HEK293 (cell line): ENCODE measurements at regions not wholly inside any gene's neighbourhood (a gene's known extent, or its start where the extent isn't known, plus 50 kb on each side); places are given as distances from the start of the nearest gene placed in this dataset.

Experiments
- CTCF ChIA-PET: fragments of 350-600 bp; formaldehyde crosslinking; extraction: SDS; loops from one replicate; lab custom pipeline; 2021; ENCODE audit warnings: antibody characterized with exemption; lab: Yijun Ruan, JAX
- POLR2A ChIA-PET: fragments of 300-600 bp; formaldehyde crosslinking; extraction: SDS; loops from one replicate; lab custom pipeline; 2020; ENCODE audit warnings: antibody characterized with exemption, inconsistent platforms; lab: Yijun Ruan, JAX
- H3K27ac ChIP-seq: fragments of 200-500 bp; sonication (Bioruptor generic); 2 replicates; pipeline ENCODE4 v1.5.1; 2014; ENCODE audit warnings: low read depth, low read length, control low read depth, inconsistent platforms; ENCODE audit errors: extremely low read depth
- H3K36me3 ChIP-seq, 2 experiments: fragments of 200-500 bp in 1 of 2; sonication (Bioruptor generic) in 1 of 2; 1 replicate in 1 of 2; 2 replicates in 1 of 2; pipeline ENCODE4 v1.5.1; 2014 to 2017; ENCODE audit warnings: inconsistent platforms in 2 of 2, low read length in 2 of 2; ENCODE audit not compliant: control insufficient read depth in 2 of 2, insufficient read depth in 1 of 2
- H3K4me1 ChIP-seq: fragments of 200-500 bp; sonication (Bioruptor generic); 2 replicates; pipeline ENCODE4 v1.5.1; 2014; ENCODE audit warnings: mild to moderate bottlenecking, low read length, inconsistent platforms; ENCODE audit not compliant: control insufficient read depth, insufficient read depth
- H3K4me3 ChIP-seq: 2 replicates; pipeline ENCODE4 v1.5.1; 2011; ENCODE audit warnings: low read depth, mild to moderate bottlenecking, control low read depth, low read length, moderate library complexity
- H3K9me3 ChIP-seq: fragments of 200-500 bp; sonication (Bioruptor generic); 2 replicates; pipeline ENCODE4 v1.5.1; 2014; ENCODE audit warnings: low read depth, low read length, inconsistent platforms; ENCODE audit not compliant: control insufficient read depth, insufficient read depth
- AEBP2 ChIP-seq: fragments of 450-650 bp; formaldehyde crosslinking; IDR thresholded peaks from 2 replicates; pipeline ENCODE4 v1.5.1; 2016; ENCODE audit warnings: missing biosample characterization, missing genetic modification characterization, borderline replicate concordance
- BCL11A ChIP-seq: fragments of 450-650 bp; formaldehyde crosslinking; IDR thresholded peaks from 2 replicates; pipeline ENCODE4 v1.5.1; 2016; ENCODE audit warnings: low read depth, missing biosample characterization, missing genetic modification characterization
- BCL11B ChIP-seq: fragments of 450-650 bp; formaldehyde crosslinking; IDR thresholded peaks from 2 replicates; pipeline ENCODE4 v1.5.1; 2016; ENCODE audit warnings: low read depth, missing biosample characterization, missing genetic modification characterization
- GLIS2 ChIP-seq: fragments of 450-650 bp; formaldehyde crosslinking; IDR thresholded peaks from 2 replicates; pipeline ENCODE4 v1.5.1; 2016; ENCODE audit warnings: missing biosample characterization, missing genetic modification characterization
- KLF10 ChIP-seq: fragments of 450-650 bp; IDR thresholded peaks from 2 replicates; pipeline ENCODE4 v1.5.1; 2018; ENCODE audit warnings: missing biosample characterization, mild to moderate bottlenecking, missing genetic modification characterization
- ZBTB10 ChIP-seq: fragments of 450-650 bp; formaldehyde crosslinking; IDR thresholded peaks from 2 replicates; pipeline ENCODE4 v1.5.1; 2016; ENCODE audit warnings: missing biosample characterization, missing genetic modification characterization
- ZFP37 ChIP-seq: fragments of 450-650 bp; formaldehyde crosslinking; IDR thresholded peaks from 2 replicates; pipeline ENCODE4 v1.5.1; 2016; ENCODE audit warnings: missing biosample characterization, missing genetic modification characterization
- ZNF292 ChIP-seq: fragments of 450-650 bp; formaldehyde crosslinking; IDR thresholded peaks from 2 replicates; pipeline ENCODE4 v1.5.1; 2016; ENCODE audit warnings: low read depth, missing biosample characterization, missing genetic modification characterization, borderline replicate concordance
- ZNF404 ChIP-seq: fragments of 450-650 bp; formaldehyde crosslinking; IDR thresholded peaks from 2 replicates; pipeline ENCODE4 v1.5.1; 2017; ENCODE audit warnings: missing biosample characterization, missing genetic modification characterization
- ZNF423 ChIP-seq: fragments of 450-650 bp; formaldehyde crosslinking; IDR thresholded peaks from 2 replicates; pipeline ENCODE4 v1.5.1; 2016; ENCODE audit warnings: missing biosample characterization, missing genetic modification characterization
- ZNF449 ChIP-seq: fragments of 450-650 bp; formaldehyde crosslinking; IDR thresholded peaks from 2 replicates; pipeline ENCODE4 v1.5.1; 2017; ENCODE audit warnings: missing biosample characterization, mild to moderate bottlenecking, missing genetic modification characterization, moderate library complexity
- ZNF585B ChIP-seq: fragments of 450-650 bp; formaldehyde crosslinking; IDR thresholded peaks from 2 replicates; pipeline ENCODE4 v1.5.1; 2016; ENCODE audit warnings: missing biosample characterization, missing genetic modification characterization
- ZNF624 ChIP-seq: fragments of 450-650 bp; formaldehyde crosslinking; IDR thresholded peaks from 2 replicates; pipeline ENCODE4 v1.5.1; 2017; ENCODE audit warnings: missing biosample characterization, missing genetic modification characterization
- ZNF692 ChIP-seq: fragments of 450-650 bp; formaldehyde crosslinking; IDR thresholded peaks from 2 replicates; pipeline ENCODE4 v1.5.1; 2016; ENCODE audit warnings: missing biosample characterization, missing genetic modification characterization
- ZNF701 ChIP-seq: fragments of 450-650 bp; formaldehyde crosslinking; IDR thresholded peaks from 2 replicates; pipeline ENCODE4 v1.5.1; 2016; ENCODE audit warnings: missing biosample characterization, missing genetic modification characterization
- ZNF76 ChIP-seq: fragments of 450-650 bp; formaldehyde crosslinking; IDR thresholded peaks from 2 replicates; pipeline ENCODE4; 2016; ENCODE audit warnings: low read depth, missing biosample characterization, missing genetic modification characterization, borderline replicate concordance
- ZNF830 ChIP-seq: fragments of 450-650 bp; IDR thresholded peaks from 2 replicates; pipeline ENCODE4 v1.5.0; 2018; ENCODE audit warnings: missing biosample characterization, missing genetic modification characterization, low read depth, mild to moderate bottlenecking, moderate library complexity
- ZSCAN16 ChIP-seq: fragments of 450-650 bp; formaldehyde crosslinking; IDR thresholded peaks from 2 replicates; pipeline ENCODE4 v1.5.1; 2016; ENCODE audit warnings: missing biosample characterization, missing genetic modification characterization
- ZSCAN4 ChIP-seq: fragments of 450-650 bp; formaldehyde crosslinking; IDR thresholded peaks from 2 replicates; pipeline ENCODE4 v1.5.1; 2017; ENCODE audit warnings: missing biosample characterization, missing genetic modification characterization
- TF ChIP-seq, protein P1 (sequence below): fragments of 450-650 bp; formaldehyde crosslinking; IDR thresholded peaks from 2 replicates; pipeline ENCODE4 v1.5.1; 2017; ENCODE audit warnings: missing biosample characterization, missing genetic modification characterization

DNA sequence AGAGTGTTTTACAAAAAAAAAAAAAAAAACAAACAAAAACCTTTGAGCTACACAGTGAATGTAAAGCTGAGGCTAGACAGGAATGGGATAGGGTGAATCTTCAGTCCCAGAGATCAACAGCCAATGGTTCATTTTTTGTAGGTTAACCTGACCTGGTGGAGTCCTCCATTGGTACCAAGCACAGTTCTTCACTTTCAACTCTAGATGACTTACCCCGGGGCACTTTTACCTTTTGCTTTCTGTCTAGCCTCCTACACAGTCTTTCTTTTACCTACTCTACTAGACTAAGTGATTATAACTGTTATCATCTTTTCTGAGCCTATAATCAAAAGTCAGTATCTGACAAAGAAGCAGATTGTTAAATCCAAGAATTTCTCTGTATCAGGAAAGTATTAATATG is 50.9 kb downstream of the ANXA2R start:
- Histone ChIP-seq H3K4me1 (no peaks in the 10 kb centered on the region), H3K9me3 (no peaks in the 10 kb centered on the region), H3K36me3 (no peaks in the 10 kb centered on the region), H3K27ac (no peak overlapping the region), H3K4me3 (no peak overlapping the region)
- ChIA-PET POLR2A (interaction anchor here (0.6 kb wide), 3 partner anchors 30 to 59 kb away, joined by 3 to 4 read pairs (median 3); no protein-coding TSS in a partner anchor), CTCF (interaction anchor here (0.7 to 1.3 kb wide), 2 partner anchors 51 to 77 kb away, joined by 4 to 5 read pairs; no protein-coding TSS in a partner anchor)
- TF ChIP-seq ZFP37 (no peak), ZSCAN16 (tag by site-specific recombination) (no peak), ZSCAN4 (no peak), KLF10 (tag by site-specific recombination) (no peak), ZNF624 (no peak), ZNF585B (tag by site-specific recombination) (no peak), ZNF404 (tag by site-specific recombination) (no peak), ZNF292 (tag by site-specific recombination) (no peak), ZNF701 (tag by site-specific recombination) (no peak), ZNF76 (tag by site-specific recombination) (no peak), AEBP2 (tag by site-specific recombination) (no peak), BCL11A (tag by site-specific recombination) (no peak), ZNF692 (tag by site-specific recombination) (no peak), GLIS2 (tag by site-specific recombination) (no peak), ZNF449 (no peak), ZNF830 (tag by site-specific recombination) (no peak), ZBTB10 (no peak), BCL11B (tag by site-specific recombination) (no peak), ZNF423 (tag by site-specific recombination) (no peak)
- TF ChIP-seq, protein P1, sequence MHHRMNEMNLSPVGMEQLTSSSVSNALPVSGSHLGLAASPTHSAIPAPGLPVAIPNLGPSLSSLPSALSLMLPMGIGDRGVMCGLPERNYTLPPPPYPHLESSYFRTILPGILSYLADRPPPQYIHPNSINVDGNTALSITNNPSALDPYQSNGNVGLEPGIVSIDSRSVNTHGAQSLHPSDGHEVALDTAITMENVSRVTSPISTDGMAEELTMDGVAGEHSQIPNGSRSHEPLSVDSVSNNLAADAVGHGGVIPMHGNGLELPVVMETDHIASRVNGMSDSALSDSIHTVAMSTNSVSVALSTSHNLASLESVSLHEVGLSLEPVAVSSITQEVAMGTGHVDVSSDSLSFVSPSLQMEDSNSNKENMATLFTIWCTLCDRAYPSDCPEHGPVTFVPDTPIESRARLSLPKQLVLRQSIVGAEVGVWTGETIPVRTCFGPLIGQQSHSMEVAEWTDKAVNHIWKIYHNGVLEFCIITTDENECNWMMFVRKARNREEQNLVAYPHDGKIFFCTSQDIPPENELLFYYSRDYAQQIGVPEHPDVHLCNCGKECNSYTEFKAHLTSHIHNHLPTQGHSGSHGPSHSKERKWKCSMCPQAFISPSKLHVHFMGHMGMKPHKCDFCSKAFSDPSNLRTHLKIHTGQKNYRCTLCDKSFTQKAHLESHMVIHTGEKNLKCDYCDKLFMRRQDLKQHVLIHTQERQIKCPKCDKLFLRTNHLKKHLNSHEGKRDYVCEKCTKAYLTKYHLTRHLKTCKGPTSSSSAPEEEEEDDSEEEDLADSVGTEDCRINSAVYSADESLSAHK (tag by site-specific recombination): no peak
